ENCODE measurements at regions not wholly inside any gene's neighbourhood (a gene's known extent, or its start where the extent isn't known, plus 50 kb on each side); places are given as distances from the start of the nearest gene placed in this dataset.

GRCh38 chr7:22655781-22656180 is 71.2 kb upstream of the IL6 start:
- ATAC-seq = no peak

GRCh38 chr7:22654831-22655230 is 72.2 kb upstream of the IL6 start:
- ATAC-seq = no peak

GRCh38 chr7:22653951-22654350 is 73.0 kb upstream of the IL6 start:
- ATAC-seq = no peak

- ATAC-seq = no peak
Observed at GRCh38 chr7:22651534-22652243, 75.3 kb upstream of the IL6 start.

GRCh38 chr7:22651036-22651435 is 76.0 kb upstream of the IL6 start:
- no peak for ATAC-seq

GRCh38 chr7:22649686-22650085 is 77.3 kb upstream of the IL6 start:
- no peak for ATAC-seq

GRCh38 chr7:22647451-22648257 is 79.3 kb upstream of the IL6 start:
- ATAC-seq = no peak

- ATAC-seq = no peak
Observed at GRCh38 chr7:22645418-22646181, 81.4 kb upstream of the IL6 start.

- no peak for ATAC-seq
Observed at GRCh38 chr7:22642454-22642853, 84.5 kb upstream of the IL6 start.

- ATAC-seq = peak; percentile 92 to 93
Observed at GRCh38 chr7:22640269-22640668, 86.7 kb upstream of the IL6 start.

- ATAC-seq = no peak
Observed at GRCh38 chr7:22639396-22639795, 87.6 kb upstream of the IL6 start.

- no peak for ATAC-seq
Observed at GRCh38 chr7:22635349-22635748, 91.7 kb upstream of the IL6 start.

- ATAC-seq = no peak
Observed at GRCh38 chr7:22633954-22634474, 93.0 kb upstream of the IL6 start.

- no peak for ATAC-seq
Observed at GRCh38 chr7:22633286-22633953, 93.6 kb upstream of the IL6 start.

GRCh38 chr7:22632674-22633073 is 94.3 kb upstream of the IL6 start:
- no peak for ATAC-seq

GRCh38 chr7:22631730-22632129 is 95.3 kb upstream of the IL6 start:
- no peak for ATAC-seq

GRCh38 chr7:22630069-22630468 is 96.9 kb upstream of the IL6 start:
- ATAC-seq = no peak

GRCh38 chr7:22629056-22629455 is 97.9 kb upstream of the IL6 start:
- no peak for ATAC-seq

- ATAC-seq = no peak
Observed at GRCh38 chr7:22628112-22628511, 98.9 kb upstream of the IL6 start.

- ATAC-seq = no peak
Observed at GRCh38 chr7:22627136-22627535, 99.9 kb upstream of the IL6 start.

GRCh38 chr7:22625251-22625650 is 101.7 kb upstream of the IL6 start:
- ATAC-seq = no peak

- ATAC-seq = no peak
Observed at GRCh38 chr7:22624781-22625180, 102.2 kb upstream of the IL6 start.

All from activated CD4-positive, CD25-positive, alpha-beta regulatory T cell treated with anti-CD3 and anti-CD28 coated beads, Interleukin-2, amount 50 U/mL, for 24 hours (primary cell).